Muscle of leg (tissue), 3 donors: ENCODE measurements at regions not wholly inside any gene's neighbourhood (a gene's known extent, or its start where the extent isn't known, plus 50 kb on each side); places are given as distances from the start of the nearest gene placed in this dataset.

Source experiments
- DNase-seq: peaks from one replicate; pipeline ENCODE4 v3.0.0; 2013
- H3K27ac ChIP-seq: one replicate; pipeline ENCODE4 v1.5.1; 2013; ENCODE audit warnings: mild to moderate bottlenecking, low read length, control low read depth
- H3K27me3 ChIP-seq: one replicate; pipeline ENCODE4 v1.6.1; 2013; ENCODE audit warnings: low read length; ENCODE audit not compliant: control insufficient read depth, insufficient read depth
- H3K36me3 ChIP-seq: one replicate; pipeline ENCODE4 v1.6.1; 2013; ENCODE audit warnings: low read length; ENCODE audit not compliant: control insufficient read depth, insufficient read depth
- H3K4me1 ChIP-seq: one replicate; pipeline ENCODE4 v1.6.1; 2013; ENCODE audit warnings: low read length; ENCODE audit not compliant: control insufficient read depth, insufficient read depth
- H3K4me3 ChIP-seq: one replicate; pipeline ENCODE4 v1.5.1; 2013; ENCODE audit warnings: low read length, control low read depth
- H3K9me3 ChIP-seq: replicated peaks from 2 replicates; pipeline ENCODE4 v1.6.1; 2013; ENCODE audit warnings: low read depth, low read length; ENCODE audit not compliant: control insufficient read depth
- WGBS: methylation state at CpG from one replicate; pipeline ENCODE4 v1.1.5; 2013; ENCODE audit warnings: missing lambda C conversion rate; ENCODE audit not compliant: insufficient coverage; 5-methylcytosine and 5-hydroxymethylcytosine counted together

GRCh38 chr3:191808073-191808472 lies 347.1 kb downstream of the PYDC2 start:
- H3K9me3 ChIP-seq = peaks cover 24% of the 10 kb centered on the region
- DNase-seq = no peak
- WGBS = 100% methylated on average over 2 of the region's 3 CpGs

DNA sequence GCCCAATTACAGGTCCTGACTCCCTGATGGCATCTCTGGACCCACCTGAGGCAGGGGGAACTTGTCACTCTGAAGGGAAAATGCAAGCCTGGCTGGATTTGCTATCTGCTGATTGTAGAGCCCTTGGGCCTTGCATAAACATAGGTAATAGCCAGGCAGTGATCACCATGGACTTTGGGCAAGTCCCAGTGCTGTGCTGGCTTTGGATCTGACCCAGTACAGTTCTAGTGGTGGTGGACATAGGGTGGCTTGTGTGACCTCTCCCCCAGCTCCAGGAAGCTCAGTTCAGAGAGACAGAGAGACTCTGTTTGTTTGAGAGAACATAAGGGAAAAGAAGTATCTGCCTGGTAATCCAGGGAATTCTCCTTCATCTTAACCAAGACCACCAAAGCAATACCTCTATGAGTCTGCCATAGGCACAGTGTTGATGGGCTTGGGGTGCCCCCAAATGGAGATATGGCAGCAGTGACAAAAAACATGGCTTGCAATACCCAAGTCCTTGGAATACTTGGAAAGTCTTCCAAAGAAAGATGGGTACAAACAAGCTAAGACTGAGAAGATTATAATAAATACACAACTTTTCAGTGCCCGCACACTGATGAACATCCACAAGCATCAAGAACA lies 348.5 kb downstream of the PYDC2 start:
- Histone ChIP-seq H3K27me3 (no peaks in the 10 kb centered on the region), H3K4me1 (no peaks in the 10 kb centered on the region), H3K4me3 (no peak overlapping the region), H3K27ac (no peak overlapping the region), H3K9me3 (peaks cover 19% of the 10 kb centered on the region), H3K36me3 (no peaks in the 10 kb centered on the region)
- no CpG with 5 or more reads among the region's 1 CpG for WGBS
- no peak for DNase-seq

More at GRCh38 chr3:191808073-191808472, 347.1 kb downstream of the PYDC2 start:
- Histone ChIP-seq H3K4me1 (no peaks in the 10 kb centered on the region), H3K4me3 (no peak overlapping the region), H3K36me3 (no peaks in the 10 kb centered on the region), H3K27me3 (no peaks in the 10 kb centered on the region), H3K27ac (no peak overlapping the region)

GRCh38 chr3:191813245-191813644 lies 352.3 kb downstream of the PYDC2 start:
- no peak for DNase-seq
- Histone ChIP-seq H3K36me3 (no peaks in the 10 kb centered on the region), H3K4me3 (no peak overlapping the region), H3K4me1 (no peaks in the 10 kb centered on the region), H3K27me3 (no peaks in the 10 kb centered on the region), H3K9me3 (peaks cover 10% of the 10 kb centered on the region), H3K27ac (no peak overlapping the region)

DNA sequence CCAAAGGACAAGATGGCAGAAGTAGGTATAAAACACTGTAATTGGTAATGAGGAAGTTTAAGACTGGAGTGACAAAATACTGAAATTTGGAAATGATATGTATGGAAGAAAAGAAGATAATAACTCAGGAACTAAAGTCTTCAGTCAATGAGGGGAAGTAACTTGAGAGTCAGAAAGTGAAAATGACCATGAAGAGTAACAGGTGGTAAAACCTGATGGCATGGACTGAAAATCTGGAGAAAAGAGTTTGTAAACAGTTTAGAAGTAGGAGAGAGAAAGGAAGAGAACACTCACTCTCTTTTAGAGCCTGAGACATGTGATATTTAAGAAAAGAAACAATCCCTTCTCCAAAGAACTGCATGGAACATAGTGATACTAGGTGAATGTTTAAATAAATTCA lies 387.9 kb downstream of the PYDC2 start:
- Histone ChIP-seq H3K9me3 (no peaks in the 10 kb centered on the region), H3K27ac (no peak overlapping the region), H3K27me3 (no peaks in the 10 kb centered on the region), H3K4me3 (no peak overlapping the region), H3K36me3 (no peaks in the 10 kb centered on the region), H3K4me1 (no peaks in the 10 kb centered on the region)
- DNase-seq = no peak

DNA sequence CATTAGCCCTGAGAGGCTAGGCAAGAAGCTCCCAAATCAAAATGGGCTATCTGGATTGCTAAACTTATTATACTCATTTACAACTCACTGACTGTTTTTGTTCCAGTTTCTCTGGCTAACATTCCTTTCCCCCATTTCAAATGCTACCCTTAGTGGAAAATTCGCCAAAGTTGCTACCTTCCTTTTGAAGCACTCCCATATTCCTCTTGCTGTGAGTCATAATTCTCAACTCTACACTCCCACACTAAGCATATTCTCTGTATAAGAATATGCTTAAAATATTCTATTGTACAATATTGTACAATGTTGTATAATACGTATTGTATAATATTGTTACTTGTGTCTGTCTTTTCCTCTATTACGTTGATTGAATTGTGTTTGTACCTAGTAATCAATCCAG lies 398.6 kb downstream of the PYDC2 start:
- Histone ChIP-seq H3K36me3 (no peaks in the 10 kb centered on the region), H3K4me1 (no peaks in the 10 kb centered on the region), H3K9me3 (no peaks in the 10 kb centered on the region), H3K27me3 (no peaks in the 10 kb centered on the region), H3K27ac (no peak overlapping the region), H3K4me3 (no peak overlapping the region)
- 100% methylated on average over 1 of the region's 3 CpGs for WGBS
- DNase-seq = no peak

DNA sequence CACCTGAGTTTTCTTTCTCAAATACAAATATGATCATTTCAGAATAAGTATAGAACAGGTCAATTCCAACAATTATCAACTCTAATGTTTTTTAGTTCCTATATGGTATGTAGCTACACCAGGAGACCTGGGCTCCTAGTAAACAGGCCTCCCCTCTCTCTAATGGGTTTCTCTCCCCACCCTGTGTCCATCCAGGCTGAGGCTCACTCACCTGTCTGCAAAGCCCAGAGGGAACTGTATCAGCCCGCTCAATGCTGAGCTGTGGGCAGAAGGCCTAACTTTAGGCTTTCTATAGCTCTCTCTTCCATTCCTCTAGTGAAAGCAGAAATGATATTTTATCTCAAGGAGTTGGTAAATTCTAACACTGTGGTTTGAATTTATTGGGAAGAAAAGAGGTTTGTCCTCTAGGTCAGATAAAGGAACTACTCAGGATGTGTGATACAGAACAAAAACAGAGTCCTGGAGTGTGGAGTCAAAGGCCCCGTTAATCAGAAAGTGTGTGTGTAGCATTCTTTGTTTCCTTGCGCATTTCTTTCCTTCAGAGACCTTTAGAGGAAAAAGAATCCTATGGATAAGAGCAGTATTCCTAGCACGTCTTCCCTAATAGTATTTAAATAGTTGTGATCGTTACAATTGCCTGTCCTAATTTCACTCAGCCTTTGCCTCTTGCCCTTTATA lies 408.9 kb downstream of the PYDC2 start:
- H3K27ac ChIP-seq = no peak overlapping the region
- H3K4me1 ChIP-seq = no peaks in the 10 kb centered on the region
- no peak for DNase-seq
- no peaks in the 10 kb centered on the region for H3K36me3 ChIP-seq
- 33% methylated on average over 1 of the region's 5 CpGs for WGBS
- no peaks in the 10 kb centered on the region for H3K27me3 ChIP-seq
- H3K4me3 ChIP-seq = no peak overlapping the region
- no peaks in the 10 kb centered on the region for H3K9me3 ChIP-seq

DNA sequence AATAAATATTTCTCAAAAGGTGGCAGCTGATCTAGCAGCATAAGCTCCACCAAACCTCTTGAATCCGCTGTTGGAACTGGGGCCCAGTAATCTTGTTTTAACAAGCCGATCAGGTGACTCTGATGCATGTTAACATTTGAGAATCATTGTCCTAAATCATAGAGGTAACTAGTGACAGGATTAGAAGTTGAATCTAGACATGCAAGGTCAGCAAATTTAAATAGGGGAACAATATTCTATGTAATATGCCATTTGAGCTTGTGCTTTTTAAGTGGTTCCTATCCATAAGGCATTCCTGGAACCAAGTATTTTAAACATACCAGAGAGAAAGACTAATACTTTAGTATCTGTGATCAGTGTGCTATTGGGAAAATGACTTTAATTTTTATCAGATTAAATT lies 412.8 kb downstream of the PYDC2 start:
- no peaks in the 10 kb centered on the region for H3K27me3 ChIP-seq
- H3K36me3 ChIP-seq = no peaks in the 10 kb centered on the region
- no peaks in the 10 kb centered on the region for H3K9me3 ChIP-seq
- no CpG with 5 or more reads among the region's 2 CpGs for WGBS
- H3K27ac ChIP-seq = no peak overlapping the region
- no peak for DNase-seq
- no peaks in the 10 kb centered on the region for H3K4me1 ChIP-seq
- no peak overlapping the region for H3K4me3 ChIP-seq

DNA sequence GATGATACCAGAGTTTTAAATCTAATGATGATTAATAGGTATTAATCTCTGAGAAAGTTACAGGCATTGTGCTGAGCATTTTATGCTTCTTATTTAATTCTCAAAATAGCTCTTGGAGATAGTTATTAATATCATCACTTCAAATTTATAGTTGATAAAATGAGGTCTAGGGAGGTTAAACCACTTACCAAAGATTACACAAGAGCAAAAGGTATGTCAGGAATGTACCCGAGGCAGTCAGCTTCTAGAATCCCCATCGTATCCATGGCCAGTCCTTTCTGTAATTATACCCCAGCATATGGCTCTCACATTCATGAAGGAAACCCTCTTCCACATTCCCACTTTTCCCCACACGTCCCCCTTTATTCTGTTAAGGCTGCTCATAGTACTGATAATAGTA lies 421.3 kb downstream of the PYDC2 start:
- Histone ChIP-seq H3K27ac (no peak overlapping the region), H3K4me1 (no peaks in the 10 kb centered on the region), H3K9me3 (no peaks in the 10 kb centered on the region), H3K4me3 (no peak overlapping the region), H3K36me3 (no peaks in the 10 kb centered on the region), H3K27me3 (no peaks in the 10 kb centered on the region)
- DNase-seq = peak; percentile 12
- WGBS = 20% methylated on average over 1 of the region's 3 CpGs

GRCh38 chr3:191884132-191884531 lies 423.2 kb downstream of the PYDC2 start:
- Histone ChIP-seq H3K4me3 (no peak overlapping the region), H3K36me3 (no peaks in the 10 kb centered on the region), H3K9me3 (no peaks in the 10 kb centered on the region), H3K27me3 (no peaks in the 10 kb centered on the region), H3K4me1 (no peaks in the 10 kb centered on the region), H3K27ac (no peak overlapping the region)
- no peak for DNase-seq

GRCh38 chr3:191889106-191889505 lies 428.1 kb downstream of the PYDC2 start:
- peak; percentile 4 for DNase-seq
- Histone ChIP-seq H3K4me1 (no peaks in the 10 kb centered on the region), H3K36me3 (no peaks in the 10 kb centered on the region), H3K9me3 (no peaks in the 10 kb centered on the region), H3K27me3 (no peaks in the 10 kb centered on the region), H3K27ac (no peak overlapping the region), H3K4me3 (no peak overlapping the region)
- no CpG with 5 or more reads among the region's 5 CpGs for WGBS

- WGBS = no CpG with 5 or more reads among the region's 1 CpG
- H3K9me3 ChIP-seq = no peaks in the 10 kb centered on the region
- no peaks in the 10 kb centered on the region for H3K27me3 ChIP-seq
- no peaks in the 10 kb centered on the region for H3K4me1 ChIP-seq
- peak; percentile 63 for DNase-seq
- no peaks in the 10 kb centered on the region for H3K36me3 ChIP-seq
- no peak overlapping the region for H3K27ac ChIP-seq
- H3K4me3 ChIP-seq = no peak overlapping the region
Measured at GRCh38 chr3:191889756-191890155, 428.8 kb downstream of the PYDC2 start.
